HPDE6-E6E7 (cell line): ENCODE measurements at regions not wholly inside any gene's neighbourhood (a gene's known extent, or its start where the extent isn't known, plus 50 kb on each side); places are given as distances from the start of the nearest gene placed in this dataset.

Experiments used
- DNase-seq: peaks from one replicate; pipeline ENCODE4 v3.0.0; 2011; ENCODE audit warnings: missing footprints; ENCODE audit errors: extremely low spot score

DNA sequence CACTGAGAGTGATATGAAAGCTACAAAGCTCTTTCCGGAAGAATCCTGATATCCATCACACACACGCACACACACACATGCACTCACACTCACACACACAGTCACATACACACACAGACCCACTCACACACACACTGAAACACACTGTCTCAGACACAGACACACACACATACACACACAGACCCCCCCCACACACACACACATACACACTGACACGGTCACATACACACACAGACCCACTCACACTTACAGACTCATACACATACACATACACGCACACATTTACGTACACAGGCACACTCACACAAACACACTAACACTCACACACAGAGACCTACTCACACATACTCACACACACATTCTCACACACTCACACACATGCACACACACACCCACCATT lies 58.6 kb downstream of the LIG4 start:
- DNase-seq: no peak

DNA sequence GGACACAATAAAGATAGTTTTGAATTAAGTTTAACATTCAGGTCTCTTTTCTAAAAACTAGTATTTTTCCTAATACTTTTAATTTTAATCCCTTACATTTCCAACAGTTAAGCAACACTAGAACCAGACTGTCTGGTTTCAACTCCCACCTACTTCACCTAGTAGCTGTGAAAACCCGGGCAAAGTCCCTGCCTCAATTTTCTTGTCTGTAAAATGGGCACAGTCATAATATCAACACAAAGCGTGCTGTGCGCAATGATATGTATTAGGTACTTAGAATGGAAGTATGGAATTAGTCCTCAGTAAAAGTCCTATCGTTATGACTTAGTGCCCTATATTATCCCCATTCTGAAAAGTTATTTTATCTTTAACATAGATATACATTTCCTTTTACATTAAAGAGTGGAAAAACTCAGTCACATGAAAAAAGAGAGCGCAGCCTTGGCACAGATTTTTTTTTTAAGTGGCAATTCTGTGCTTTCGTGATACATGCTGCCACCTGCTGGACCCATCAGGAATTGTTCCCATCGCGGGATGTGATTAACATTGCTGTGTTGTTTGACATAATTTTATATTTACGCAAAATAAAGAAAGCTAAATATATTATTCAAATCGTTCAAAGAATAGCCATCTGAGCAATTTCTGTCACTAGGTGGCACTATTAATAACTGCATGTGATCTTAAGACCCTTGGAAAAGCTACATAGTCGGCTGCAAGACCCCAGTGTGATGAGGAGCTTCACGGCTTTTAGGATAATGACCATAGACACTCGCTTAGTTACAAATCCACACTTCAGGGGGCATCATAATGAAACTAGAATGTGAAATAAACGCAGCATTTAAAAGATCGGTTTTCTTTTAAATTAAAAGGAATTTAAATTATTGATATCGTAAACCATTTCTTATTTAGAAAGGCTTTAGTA lies 59.9 kb downstream of the LIG4 start:
- DNase-seq: peak; percentile 21

DNA sequence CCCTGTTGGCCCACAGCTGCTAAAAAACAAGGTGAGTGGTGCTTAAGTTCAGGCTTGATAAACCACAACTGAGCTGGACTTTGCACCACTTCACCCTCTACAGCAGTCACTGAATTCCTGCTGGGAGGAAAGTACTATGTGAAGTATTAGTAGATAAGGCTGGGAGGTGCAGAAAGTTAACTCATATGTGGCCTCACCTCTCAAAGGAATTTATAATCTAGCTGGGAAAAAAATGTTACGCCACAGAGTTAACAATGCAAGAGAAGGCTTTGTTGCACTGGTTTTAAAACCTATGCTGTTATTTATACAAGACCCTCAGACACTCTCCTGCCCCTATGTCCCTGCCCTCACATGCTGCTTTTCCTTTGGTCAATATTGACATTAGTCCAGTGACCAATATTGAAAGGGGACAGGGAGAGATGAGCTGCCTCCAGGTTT lies 60.9 kb downstream of the LIG4 start:
- DNase-seq: no peak

GRCh38 chr13:108146642-108147041 lies 68.7 kb downstream of the LIG4 start:
- no peak for DNase-seq

- DNase-seq: no peak
Observed at GRCh38 chr13:108142702-108143436, 72.5 kb downstream of the LIG4 start.

GRCh38 chr13:108137176-108137575 lies 78.2 kb downstream of the LIG4 start:
- DNase-seq: no peak

GRCh38 chr13:108127406-108127805 lies 87.9 kb downstream of the LIG4 start:
- DNase-seq: no peak

DNA sequence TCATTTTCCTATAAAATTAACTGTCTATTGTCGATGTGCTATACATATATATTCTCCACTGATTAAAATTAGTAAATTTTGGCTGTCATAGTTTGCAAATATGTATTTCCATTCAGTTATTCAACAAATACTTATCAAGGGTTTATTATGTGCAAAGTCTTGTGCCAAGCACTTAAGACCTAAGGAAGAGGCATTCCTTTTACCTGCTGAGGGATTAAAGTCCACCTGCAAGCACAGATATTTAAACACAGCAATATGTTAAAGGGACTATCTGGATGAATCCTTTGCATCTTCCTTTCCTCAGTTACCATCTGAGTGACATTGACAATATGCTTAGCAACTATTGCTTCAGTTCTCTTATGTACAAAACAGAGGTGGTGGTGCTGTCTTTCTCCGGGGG lies 89.3 kb downstream of the LIG4 start:
- DNase-seq: no peak

DNA sequence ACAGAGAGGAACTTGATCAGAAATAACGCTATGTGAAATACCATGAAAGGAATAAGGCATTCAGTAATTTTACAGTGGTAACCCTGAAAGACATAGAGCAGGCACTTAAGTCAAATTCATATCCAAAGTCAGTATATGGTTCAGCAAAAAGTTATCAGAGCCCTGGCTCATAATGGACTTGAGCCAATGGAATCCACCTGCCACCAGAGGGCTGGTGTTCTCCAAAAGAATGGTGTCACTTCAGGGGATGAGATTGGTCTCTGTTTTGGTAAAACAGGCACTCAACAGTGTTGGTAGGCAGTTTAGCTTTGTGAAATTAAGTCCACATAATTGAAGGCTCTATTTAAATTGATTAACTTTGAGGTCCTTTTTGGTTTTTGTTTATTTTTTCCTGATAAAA lies 93.9 kb downstream of the LIG4 start:
- no peak for DNase-seq

GRCh38 chr13:108120856-108121255 lies 94.5 kb downstream of the LIG4 start:
- no peak for DNase-seq

DNA sequence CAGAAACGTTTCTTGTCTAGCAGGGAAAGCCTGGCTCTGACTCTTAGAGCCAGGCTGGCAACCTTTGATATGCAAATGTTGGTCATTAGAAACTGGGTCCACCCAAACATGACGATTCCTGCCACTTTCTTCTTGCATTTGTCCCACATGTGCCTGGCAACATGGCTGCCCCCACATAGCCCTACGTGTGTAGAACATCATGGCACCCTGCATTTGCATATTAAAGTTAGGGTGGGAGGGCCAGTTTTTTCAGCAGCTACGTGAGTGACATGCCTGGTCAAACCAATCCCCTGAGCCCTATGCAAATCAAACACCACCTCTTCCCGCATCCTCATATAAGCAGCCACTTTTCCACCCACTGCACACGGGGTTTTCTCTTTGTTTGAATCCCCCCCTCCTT lies 95.0 kb downstream of the LIG4 start:
- no peak for DNase-seq

GRCh38 chr13:108115738-108116137 lies 99.6 kb downstream of the LIG4 start:
- DNase-seq: no peak

- DNase-seq: peak; percentile 15
Observed at GRCh38 chr13:108113407-108113806, 101.9 kb downstream of the LIG4 start.

DNA sequence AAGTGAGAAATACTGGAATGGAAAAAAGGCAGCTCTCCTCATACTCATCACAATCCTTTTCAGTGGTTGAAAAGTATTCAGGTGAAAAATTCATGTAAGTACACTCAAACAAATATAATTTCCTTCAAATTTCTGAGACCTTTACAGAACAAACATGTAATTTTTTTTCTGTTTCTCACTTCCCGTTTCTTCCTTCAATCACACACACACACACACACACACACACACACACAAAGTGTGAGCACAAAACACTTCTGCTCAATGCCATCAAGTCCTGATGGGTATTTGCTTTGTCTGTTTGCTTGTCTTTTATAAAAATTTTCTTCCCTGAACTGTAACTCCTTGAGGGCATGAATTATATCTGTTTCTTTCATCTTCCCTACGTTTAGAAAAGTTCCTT lies 110.6 kb downstream of the LIG4 start:
- no peak for DNase-seq

- peak; percentile 4 for DNase-seq
Observed at GRCh38 chr13:108102771-108103170, 112.6 kb downstream of the LIG4 start.

DNA sequence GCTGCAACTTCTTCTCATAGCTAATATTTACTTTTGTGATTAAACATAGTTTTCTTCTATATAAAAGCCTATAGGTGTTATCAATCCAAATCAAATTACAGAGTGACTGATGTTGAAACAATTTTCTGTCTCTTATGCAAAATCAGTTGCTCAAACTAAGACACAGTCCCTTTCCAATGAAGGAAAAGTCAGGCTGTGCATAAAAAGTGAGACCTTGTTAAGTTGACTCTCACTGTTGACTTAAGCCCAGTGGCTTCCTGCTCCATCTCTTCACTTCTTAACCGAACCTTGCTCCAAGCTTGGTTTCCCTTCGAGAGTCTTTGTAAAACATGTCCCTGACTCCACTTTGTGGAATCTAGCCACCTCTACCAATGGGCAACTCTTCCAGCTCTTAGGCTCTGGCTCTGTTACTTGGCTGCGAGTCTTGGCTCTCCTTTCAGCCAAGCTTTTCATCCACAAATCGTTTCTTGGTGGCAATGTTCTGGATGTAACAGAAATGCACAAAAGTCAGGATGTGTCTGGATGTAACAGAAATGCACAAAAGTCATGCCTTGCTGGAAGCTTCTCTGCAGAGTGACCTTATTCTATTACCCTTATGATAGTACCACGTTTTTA lies 118.9 kb downstream of the LIG4 start:
- no peak for DNase-seq

GRCh38 chr13:108095036-108095435 lies 120.3 kb downstream of the LIG4 start:
- DNase-seq: no peak

- no peak for DNase-seq
Observed at GRCh38 chr13:108093616-108094015, 121.7 kb downstream of the LIG4 start.

- DNase-seq: no peak
Observed at GRCh38 chr13:108087810-108088209, 127.5 kb downstream of the LIG4 start.

GRCh38 chr13:108086678-108087077 lies 128.7 kb downstream of the LIG4 start:
- DNase-seq: no peak

DNA sequence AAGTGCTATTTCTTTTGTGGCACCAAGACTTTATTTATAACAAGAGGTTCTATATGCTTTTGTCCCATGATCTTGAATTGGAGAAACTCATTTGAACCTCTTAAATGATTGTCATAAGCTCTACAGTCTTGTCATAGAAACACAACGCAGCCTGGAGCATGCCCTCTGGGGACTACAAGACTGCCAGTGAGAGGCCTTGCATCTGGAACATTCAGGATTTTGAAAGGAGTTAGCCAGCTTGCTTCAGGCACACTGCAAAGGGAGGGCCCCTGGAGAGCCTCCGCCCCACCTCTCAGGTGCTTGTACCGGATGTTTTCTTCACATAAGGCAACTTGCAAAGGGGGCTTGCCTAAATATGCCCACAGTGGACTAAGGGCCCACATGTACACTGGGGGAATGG lies 130.5 kb downstream of the LIG4 start:
- DNase-seq: no peak

DNA sequence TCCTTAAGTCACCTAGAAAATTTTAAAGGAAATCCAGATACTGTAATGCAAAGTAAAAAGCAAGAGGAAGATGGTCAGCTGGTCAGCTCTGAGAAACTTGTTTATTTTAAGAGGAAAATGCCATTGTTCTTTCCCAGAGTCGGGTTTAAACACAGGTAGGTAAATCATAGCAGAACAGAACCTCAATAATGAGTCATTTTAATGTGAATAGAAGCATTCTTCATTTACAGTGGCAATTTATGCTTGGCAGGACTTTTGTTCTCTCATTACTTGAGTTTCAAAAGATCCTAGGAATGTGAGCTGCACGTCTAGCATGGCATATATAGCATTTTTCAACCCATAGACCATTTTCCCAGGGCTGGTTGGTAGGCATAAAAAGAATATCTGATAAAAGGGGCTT lies 132.3 kb downstream of the LIG4 start:
- DNase-seq: no peak

DNA sequence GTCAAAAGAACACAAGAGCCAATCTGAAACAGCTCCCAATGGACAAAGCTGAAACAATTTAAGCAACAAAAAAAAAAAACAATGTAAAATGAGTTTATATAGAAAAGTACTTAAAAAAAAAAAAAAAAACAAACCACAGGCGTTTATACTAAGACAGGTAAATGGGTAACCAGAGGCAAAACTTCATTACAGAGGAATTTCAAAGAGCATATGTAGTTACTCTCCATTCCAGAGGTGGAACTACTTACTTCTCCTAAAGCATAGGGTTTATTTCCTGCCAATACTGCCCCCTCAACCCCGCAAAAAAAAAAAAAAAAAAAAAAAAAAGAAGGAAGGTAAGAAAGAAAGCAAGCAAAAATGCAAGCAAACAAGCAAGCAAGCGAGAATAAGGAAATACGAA lies 132.9 kb downstream of the LIG4 start:
- DNase-seq: no peak
